GM21381 (cell line): ENCODE measurements at regions not wholly inside any gene's neighbourhood (a gene's known extent, or its start where the extent isn't known, plus 50 kb on each side); places are given as distances from the start of the nearest gene placed in this dataset.

Experiments
- ATAC-seq: cut with Tn5 transposase; IDR thresholded peaks from one replicate; pipeline ENCODE4 v1.9.1; 2021; ENCODE audit warnings: mild to moderate bottlenecking, moderate library complexity; ENCODE audit not compliant: unreplicated experiment

- ATAC-seq: no peak
Measured at GRCh38 chr12:16726879-16727278, 120.9 kb upstream of the LMO3 start.

- no peak for ATAC-seq
Measured at GRCh38 chr12:16719713-16720416, 113.9 kb upstream of the LMO3 start.

- ATAC-seq: no peak
Measured at GRCh38 chr12:16716928-16717327, 111.0 kb upstream of the LMO3 start.

- no peak for ATAC-seq
Measured at GRCh38 chr12:16692099-16692498, 86.1 kb upstream of the LMO3 start.

GRCh38 chr12:16691624-16692023, 85.7 kb upstream of the LMO3 start:
- no peak for ATAC-seq

GRCh38 chr12:16688200-16688599, 82.2 kb upstream of the LMO3 start:
- ATAC-seq: no peak

- ATAC-seq: no peak
Measured at GRCh38 chr12:16685107-16685506, 79.1 kb upstream of the LMO3 start.

- no peak for ATAC-seq
Measured at GRCh38 chr12:16681196-16681595, 75.2 kb upstream of the LMO3 start.

GRCh38 chr12:16675438-16675837, 69.5 kb upstream of the LMO3 start:
- no peak for ATAC-seq

GRCh38 chr12:16674885-16675284, 68.9 kb upstream of the LMO3 start:
- ATAC-seq: no peak

GRCh38 chr12:16670456-16671050, 64.6 kb upstream of the LMO3 start:
- no peak for ATAC-seq

- no peak for ATAC-seq
Measured at GRCh38 chr12:16669756-16670155, 63.8 kb upstream of the LMO3 start.

- no peak for ATAC-seq
Measured at GRCh38 chr12:16668198-16668597, 62.2 kb upstream of the LMO3 start.

GRCh38 chr12:16658699-16659098, 52.7 kb upstream of the LMO3 start:
- ATAC-seq: no peak
